ENCODE measurements at regions not wholly inside any gene's neighbourhood (a gene's known extent, or its start where the extent isn't known, plus 50 kb on each side); places are given as distances from the start of the nearest gene placed in this dataset.

DNA sequence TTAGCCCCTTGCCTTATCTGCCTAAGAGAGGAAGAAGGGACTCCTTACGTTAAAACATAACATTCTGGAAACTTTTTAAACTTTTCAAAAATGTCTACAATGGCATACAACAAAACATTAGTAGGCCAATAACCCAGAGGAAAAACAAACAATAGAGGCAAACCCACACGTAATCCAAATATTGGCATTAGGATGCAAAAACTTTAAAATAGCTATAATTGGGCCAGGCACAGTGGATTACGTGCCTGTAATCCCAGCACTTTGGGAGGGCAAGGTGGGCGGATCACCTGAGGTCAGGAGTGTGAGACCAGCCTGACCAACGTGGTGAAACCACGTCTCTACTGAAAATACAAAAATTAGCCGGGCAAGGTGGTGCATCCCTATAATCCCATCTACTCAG is 134.9 kb downstream of the AQP9 start:
- no peak for TF ChIP-seq POLR2A (IDR thresholded peaks at IDR 0.05; ENCODE audit: low read depth)
- TF ChIP-seq, protein P1, sequence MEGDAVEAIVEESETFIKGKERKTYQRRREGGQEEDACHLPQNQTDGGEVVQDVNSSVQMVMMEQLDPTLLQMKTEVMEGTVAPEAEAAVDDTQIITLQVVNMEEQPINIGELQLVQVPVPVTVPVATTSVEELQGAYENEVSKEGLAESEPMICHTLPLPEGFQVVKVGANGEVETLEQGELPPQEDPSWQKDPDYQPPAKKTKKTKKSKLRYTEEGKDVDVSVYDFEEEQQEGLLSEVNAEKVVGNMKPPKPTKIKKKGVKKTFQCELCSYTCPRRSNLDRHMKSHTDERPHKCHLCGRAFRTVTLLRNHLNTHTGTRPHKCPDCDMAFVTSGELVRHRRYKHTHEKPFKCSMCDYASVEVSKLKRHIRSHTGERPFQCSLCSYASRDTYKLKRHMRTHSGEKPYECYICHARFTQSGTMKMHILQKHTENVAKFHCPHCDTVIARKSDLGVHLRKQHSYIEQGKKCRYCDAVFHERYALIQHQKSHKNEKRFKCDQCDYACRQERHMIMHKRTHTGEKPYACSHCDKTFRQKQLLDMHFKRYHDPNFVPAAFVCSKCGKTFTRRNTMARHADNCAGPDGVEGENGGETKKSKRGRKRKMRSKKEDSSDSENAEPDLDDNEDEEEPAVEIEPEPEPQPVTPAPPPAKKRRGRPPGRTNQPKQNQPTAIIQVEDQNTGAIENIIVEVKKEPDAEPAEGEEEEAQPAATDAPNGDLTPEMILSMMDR (IDR thresholded peaks at IDR 0.05), result no peak
- no peak for TF ChIP-seq POLR2AphosphoS5 (IDR thresholded peaks at IDR 0.05)
- no peak for TF ChIP-seq EP300 (IDR thresholded peaks at IDR 0.05)
